GM21447 (cell line): ENCODE measurements at regions not wholly inside any gene's neighbourhood (a gene's known extent, or its start where the extent isn't known, plus 50 kb on each side); places are given as distances from the start of the nearest gene placed in this dataset.
"Not testable (repeated sequence)": the region's sequence is repeated elsewhere in the genome, so short reads cannot be mapped to it uniquely, and the experiment has no call there.

Experiments used
- ATAC-seq: cut with Tn5 transposase; IDR thresholded peaks from one replicate; pipeline ENCODE4 v1.9.1; 2021; ENCODE audit not compliant: unreplicated experiment

DNA sequence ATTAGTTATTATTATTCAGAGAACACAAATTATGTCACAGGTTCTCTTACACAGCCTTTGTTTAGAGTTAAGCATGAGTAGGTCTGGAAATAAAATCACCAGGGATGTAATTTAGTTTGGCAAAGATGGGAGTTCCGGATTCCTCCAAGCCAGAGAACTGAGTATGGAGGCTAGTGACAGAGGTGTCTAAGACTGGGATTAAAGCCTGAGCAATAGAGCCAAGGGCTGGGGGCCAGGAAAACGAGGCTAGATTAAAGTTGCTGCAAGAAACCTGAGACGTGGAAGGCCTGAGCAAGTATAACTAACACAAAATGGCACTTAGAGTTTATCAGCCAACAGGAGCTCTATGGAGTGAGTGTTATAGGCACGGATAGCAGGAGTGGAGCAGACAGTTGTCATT lies 381.6 kb downstream of the SRGAP2C start:
- ATAC-seq: no peak

DNA sequence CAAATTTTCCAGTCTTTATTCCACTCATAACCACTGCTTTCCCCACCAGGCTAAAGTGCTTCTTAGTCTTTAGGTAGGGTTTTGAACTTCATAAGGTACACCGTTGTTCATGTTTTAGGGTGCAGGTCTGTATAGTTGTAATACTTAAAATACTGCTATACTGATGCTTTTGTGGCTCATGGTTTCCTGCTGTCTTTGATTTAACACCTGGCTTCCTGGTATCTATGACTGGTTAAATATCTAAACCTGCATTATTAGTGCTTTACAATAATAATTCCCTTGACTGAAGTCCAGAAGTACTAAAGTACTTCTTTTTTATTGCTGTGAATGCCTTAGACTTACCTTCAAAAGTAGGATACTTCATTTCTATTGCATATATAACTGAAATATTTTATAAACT lies 384.7 kb downstream of the SRGAP2C start:
- ATAC-seq: no peak

DNA sequence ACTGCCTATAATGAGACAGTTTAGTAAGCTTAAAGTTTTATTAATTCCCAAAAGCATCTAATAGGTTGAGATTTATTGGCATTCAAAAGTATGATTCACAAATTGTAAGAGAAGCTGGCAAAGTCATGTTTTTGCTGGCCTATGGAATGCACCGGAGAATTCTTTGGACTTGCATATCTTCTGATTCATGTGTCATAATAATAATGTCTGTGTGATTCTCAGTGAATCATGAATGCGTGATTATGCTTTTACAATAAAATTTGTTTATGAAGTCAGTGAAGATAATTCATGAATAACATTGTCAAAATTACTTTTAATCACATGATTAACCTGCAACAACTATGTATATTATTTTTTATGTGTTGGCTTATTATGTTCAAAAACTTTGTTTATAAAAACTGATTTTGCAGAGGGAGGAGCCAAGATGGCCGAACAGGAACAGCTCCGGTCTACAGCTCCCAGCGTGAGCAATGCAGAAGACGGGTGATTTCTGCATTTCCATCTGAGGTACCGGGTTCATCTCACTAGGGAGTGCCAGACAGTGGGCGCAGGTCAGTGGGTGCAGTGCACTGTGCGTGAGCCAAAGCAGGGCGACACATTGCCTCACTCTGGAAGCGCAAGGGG lies 389.2 kb downstream of the SRGAP2C start:
- not testable (repeated sequence) for ATAC-seq

DNA sequence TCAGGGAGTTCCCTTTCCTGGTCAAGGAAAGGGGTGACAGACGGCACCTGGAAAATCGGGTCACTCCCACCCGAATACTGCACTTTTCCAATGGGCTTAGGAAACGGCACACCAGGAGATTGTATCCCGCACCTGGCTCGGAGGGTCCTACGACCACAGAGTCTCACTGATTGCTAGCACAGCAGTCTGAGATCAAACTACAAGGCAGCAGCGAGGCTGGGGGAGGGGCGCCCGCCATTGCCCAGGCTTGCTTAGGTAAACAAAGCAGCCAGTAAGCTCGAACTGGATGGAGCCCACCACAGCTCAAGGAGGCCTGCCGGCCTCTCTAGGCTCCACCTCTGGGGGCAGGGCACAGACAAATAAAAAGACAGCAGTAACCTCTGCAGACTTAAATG lies 389.7 kb downstream of the SRGAP2C start:
- not testable (repeated sequence) for ATAC-seq

DNA sequence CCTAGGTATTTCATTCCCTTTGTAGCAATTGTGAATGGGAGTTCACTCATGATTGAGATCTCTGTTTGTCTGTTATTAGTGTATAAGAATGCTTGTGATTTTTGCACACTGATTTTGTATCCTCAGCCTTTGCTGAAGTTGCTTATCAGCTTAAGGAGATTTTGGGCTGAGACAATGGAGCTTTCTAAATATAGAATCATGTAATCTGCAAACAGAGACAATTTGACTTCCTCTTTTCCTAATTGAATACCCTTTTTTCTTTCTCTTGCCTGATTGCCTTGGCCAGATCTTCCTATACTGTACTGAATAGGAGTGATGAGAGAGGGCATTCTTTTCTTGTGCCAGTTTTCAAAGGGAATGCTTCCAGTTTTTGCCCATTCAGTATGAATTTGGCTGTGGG lies 398.1 kb downstream of the SRGAP2C start:
- ATAC-seq: not testable (repeated sequence)

DNA sequence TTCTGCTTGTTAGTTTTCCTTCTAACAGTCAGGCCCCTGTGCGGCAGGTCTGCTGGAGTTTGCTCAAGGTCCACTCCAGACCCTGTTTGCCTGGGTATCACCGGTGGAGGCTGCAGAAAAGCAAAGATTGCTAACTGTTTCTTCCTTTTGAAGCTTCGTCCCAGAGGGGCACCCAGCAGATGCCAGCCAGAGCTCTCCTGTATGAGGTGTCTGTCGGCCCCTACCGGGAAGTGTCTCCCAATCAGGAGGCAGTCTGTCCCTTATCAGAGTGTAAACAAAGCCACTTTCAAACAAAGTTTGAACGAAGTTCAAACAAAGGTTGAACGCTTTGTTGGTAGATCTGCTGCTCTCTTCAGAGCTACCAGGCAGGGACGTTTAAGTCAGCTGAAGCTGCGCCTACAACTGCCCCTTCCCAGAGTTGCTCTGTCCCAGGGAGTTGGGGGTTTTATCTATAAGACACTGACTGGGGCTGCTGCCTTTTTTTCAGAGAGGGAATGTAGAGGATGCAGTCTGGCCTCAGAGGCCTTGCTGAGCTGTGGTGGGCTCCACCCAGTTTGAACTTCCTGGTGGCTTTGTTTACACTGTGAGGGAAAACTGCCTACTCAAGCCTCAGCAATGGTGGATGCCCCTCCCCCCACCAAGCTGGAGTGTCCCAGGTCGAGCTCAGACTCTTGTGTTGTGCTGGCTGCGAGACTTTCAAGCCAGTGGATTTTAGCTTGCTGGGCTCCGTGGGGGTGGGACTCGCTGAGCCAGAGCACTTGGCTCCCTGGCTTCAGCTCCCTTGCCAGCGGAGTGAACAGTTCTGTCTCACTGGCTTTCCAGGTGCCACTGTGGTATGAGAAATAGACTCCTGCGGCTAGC lies 401.8 kb downstream of the SRGAP2C start:
- ATAC-seq: no peak

DNA sequence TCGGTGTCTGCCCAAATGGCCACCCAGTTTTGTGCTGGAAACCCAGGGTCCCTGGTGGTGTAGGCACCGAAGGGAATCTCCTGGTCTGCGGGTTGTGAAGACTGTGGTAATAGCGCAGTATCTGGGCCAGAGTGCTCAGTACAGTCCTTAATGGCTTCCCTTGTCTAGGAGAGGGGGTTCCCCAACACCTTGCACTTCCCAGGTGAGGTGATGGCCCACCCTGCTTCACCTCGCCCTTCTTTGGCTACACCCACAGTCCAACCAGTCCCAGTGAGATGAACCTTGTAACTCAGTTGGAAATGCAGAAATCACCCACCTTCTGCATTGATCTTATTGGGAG lies 402.4 kb downstream of the SRGAP2C start:
- no peak for ATAC-seq

DNA sequence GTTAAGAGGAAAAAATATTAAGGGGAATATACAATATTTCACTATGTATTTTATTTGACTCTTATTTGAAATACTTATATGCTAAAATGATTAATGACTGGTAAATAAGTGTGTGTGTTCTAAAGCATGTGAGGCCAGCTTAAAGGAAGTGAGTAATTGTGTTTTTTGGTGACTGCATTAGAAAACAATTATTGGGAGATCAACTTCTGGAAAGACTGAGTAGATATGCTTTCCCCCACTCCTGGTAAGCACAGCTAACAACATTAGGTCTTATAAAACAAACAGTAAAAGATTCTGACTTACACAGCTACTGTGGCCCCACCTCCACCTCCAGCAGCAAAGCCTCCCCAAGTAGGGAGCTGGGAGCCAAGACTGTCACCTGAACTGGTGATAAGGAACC lies 403.0 kb downstream of the SRGAP2C start:
- ATAC-seq: no peak

DNA sequence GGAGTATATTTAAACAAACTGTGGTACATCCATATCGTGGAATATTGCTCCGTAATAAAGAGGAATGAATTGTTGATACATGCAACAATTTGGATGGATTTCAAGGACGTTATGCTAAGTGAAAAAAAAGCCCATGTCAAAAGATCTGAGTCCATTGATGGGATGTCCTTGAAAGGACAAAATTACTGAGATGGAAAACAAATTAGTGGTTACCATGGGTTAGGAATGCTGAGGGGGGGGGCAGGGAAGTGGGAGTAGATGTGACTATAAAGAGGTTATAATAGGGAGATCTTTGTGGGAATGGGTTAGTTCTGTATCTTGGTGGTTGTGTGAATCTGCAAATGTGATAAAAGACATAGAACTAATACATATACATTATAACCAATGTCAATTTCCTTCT lies 409.3 kb downstream of the SRGAP2C start:
- no peak for ATAC-seq

DNA sequence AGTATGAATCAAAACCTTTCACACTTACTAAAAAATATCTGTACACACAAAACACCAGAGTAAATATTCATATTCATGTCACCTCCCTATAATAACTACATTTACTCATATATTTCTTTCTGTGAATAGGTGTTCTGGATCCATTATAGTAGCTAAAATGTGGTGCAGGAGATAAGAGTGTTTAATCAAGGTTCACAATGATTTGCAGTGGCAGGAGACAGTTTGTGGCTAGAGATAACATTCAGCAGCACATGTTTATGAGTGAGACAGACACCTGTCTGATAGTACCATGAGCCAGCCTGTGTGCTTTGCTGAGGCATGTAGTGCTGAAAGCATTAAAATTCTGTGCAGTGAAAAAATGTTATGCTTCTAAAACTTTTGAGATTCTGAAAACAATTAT lies 410.3 kb downstream of the SRGAP2C start:
- ATAC-seq: no peak

DNA sequence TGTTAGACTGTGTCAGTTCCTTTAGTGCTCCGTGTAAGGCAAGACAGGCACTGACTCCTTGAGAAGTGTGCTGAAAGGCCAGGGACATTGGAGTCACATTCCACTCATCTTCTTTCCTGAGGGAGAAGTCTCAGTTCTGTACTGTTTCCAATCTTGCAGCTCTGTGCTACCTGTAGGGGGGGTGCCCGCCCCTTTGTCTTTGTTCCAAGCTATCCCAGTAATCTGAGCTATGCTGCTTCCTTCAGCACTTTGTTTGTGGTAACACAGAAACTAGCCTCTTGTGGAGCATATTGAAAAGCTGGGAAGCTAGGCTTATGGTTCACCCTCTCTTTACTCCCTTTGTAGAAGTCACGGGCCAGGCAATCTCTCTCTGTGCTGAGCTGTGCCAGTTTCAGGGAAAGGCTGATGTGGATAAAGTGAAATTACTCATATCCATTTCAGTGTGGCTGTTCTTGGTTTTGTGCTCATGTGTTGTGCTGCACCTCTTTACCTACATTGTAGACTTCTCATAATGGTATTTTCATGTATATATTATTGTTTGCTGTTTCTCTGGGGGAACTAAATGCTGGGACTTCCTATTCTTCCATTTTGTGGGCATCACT lies 420.2 kb downstream of the SRGAP2C start:
- not testable (repeated sequence) for ATAC-seq

DNA sequence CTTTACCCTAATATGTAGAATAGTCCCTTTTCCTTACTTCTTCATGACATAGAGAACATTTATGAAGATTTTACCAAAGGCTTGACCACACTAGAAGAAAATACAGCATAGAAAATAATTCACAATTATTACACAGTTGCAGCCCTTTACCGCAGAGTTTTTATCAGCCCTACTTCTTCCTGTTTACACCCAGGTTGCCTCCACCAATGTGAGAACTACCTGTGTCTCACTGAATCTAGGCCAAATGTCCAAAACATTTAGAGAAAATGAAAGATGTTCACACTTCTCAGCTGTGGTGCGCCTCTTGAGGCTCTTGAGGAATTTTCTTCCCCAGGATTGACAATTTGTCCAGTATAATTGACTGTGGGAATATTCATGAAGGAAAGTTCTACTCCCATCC lies 422.7 kb downstream of the SRGAP2C start:
- ATAC-seq: not testable (repeated sequence)
